Thyroid gland (tissue), 4 donors: ENCODE measurements at regions not wholly inside any gene's neighbourhood (a gene's known extent, or its start where the extent isn't known, plus 50 kb on each side); places are given as distances from the start of the nearest gene placed in this dataset.

Experiments
- POLR2A ChIP-seq, 2 donors: fragments of 450-650 bp; IDR thresholded peaks; one replicate each; pipeline ENCODE4 v1.6.1; 2017; ENCODE audit warnings: antibody characterized with exemption in 2 of 2, mild to moderate bottlenecking in 2 of 2, moderate library complexity in 1 of 2
- TF ChIP-seq, protein P1 (sequence below), 6 experiments: fragments of 200-600 bp in 3 of 6; fragments of 450-650 bp in 3 of 6; sonication (generic) in 3 of 6; IDR thresholded peaks; one replicate each; pipeline ENCODE4 v1.5.1; 2016 to 2019; ENCODE audit warnings: antibody characterized with exemption in 6 of 6, mild to moderate bottlenecking in 2 of 6, inconsistent platforms in 1 of 6, moderate library complexity in 1 of 6

GRCh38 chr5:58191443-58191842 is 268.4 kb downstream of the PLK2 start:
- TF ChIP-seq, protein P1, sequence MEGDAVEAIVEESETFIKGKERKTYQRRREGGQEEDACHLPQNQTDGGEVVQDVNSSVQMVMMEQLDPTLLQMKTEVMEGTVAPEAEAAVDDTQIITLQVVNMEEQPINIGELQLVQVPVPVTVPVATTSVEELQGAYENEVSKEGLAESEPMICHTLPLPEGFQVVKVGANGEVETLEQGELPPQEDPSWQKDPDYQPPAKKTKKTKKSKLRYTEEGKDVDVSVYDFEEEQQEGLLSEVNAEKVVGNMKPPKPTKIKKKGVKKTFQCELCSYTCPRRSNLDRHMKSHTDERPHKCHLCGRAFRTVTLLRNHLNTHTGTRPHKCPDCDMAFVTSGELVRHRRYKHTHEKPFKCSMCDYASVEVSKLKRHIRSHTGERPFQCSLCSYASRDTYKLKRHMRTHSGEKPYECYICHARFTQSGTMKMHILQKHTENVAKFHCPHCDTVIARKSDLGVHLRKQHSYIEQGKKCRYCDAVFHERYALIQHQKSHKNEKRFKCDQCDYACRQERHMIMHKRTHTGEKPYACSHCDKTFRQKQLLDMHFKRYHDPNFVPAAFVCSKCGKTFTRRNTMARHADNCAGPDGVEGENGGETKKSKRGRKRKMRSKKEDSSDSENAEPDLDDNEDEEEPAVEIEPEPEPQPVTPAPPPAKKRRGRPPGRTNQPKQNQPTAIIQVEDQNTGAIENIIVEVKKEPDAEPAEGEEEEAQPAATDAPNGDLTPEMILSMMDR (IDR thresholded peaks at IDR 0.05), result no peak
- no peak for TF ChIP-seq POLR2A (IDR thresholded peaks at IDR 0.05)
